Testis (tissue), 2 donors: ENCODE measurements at regions not wholly inside any gene's neighbourhood (a gene's known extent, or its start where the extent isn't known, plus 50 kb on each side); places are given as distances from the start of the nearest gene placed in this dataset.

Source experiments
- DNase-seq: peaks from one replicate; pipeline ENCODE4 v3.0.0-alpha.2; 2019
- H3K27ac ChIP-seq, 2 donors: fragments of 200-600 bp; sonication (generic); one replicate each; pipeline ENCODE4 v1.5.1; 2019
- H3K27me3 ChIP-seq: fragments of 200-600 bp; sonication (generic); one replicate; pipeline ENCODE4 v1.5.1; 2019
- H3K36me3 ChIP-seq: fragments of 200-600 bp; sonication (generic); one replicate; pipeline ENCODE4 v1.5.1; 2017; ENCODE audit warnings: low read depth; ENCODE audit errors: missing control alignments
- H3K4me1 ChIP-seq: fragments of 200-600 bp; sonication (generic); one replicate; pipeline ENCODE4 v1.5.1; 2019
- H3K4me3 ChIP-seq, 2 donors: fragments of 200-600 bp; sonication (generic); one replicate each; pipeline ENCODE4 v1.5.1; 2017 to 2019
- H3K9me3 ChIP-seq: fragments of 200-600 bp; sonication (generic); one replicate; pipeline ENCODE4 v1.5.1; 2017
- POLR2A ChIP-seq: fragments of 450-650 bp; IDR thresholded peaks from one replicate; pipeline ENCODE4 v1.6.1; 2017; ENCODE audit warnings: antibody characterized with exemption, mild to moderate bottlenecking, moderate library complexity
- WGBS, 2 donors: methylation state at CpG; one replicate each; pipeline ENCODE4 v1.1.5; 2018; 5-methylcytosine and 5-hydroxymethylcytosine counted together
- intact Hi-C: fragments of 100-400 bp; cut with DNase I; formaldehyde crosslinking; loops from one replicate; pipeline ENCODE4 v1.15.1; 2023; ENCODE audit warnings: low total_unique reads
- TF ChIP-seq, protein P1 (sequence below), 3 experiments: fragments of 450-650 bp in 2 of 3; fragments of 200-600 bp in 1 of 3; sonication (generic) in 1 of 3; IDR thresholded peaks; one replicate each; pipeline ENCODE4 v1.5.1; 2016 to 2019; ENCODE audit warnings: antibody characterized with exemption in 3 of 3, mild to moderate bottlenecking in 2 of 3, moderate library complexity in 1 of 3

DNA sequence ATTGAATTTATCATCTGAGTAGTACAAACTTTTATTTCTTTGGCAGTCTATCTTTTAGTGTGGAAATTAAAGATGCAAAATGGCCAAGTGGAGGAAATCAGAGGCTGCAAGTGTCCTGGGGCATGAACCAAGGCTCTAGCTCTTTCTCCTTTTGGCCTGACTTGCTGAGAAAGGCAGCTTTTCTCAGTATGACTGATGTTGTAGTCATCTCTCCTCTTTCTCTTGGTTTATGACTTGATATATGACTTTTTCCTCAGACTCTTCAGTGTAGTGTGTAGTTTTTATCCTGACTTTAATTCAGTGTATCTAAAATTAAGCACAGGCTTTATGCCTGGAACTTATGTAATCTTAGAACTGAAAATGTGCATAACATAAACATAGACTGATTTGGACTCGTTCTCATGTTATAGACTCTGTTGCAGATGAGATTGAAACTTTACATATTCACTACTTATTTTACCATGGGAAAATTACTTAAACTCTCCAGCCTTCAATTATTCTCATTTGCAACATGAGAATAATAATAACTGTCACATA, 65.7 kb downstream of the SLITRK5 start:
- Histone ChIP-seq H3K9me3 (no peaks in the 10 kb centered on the region), H3K27me3 (no peaks in the 10 kb centered on the region), H3K4me3 (no peak overlapping the region), H3K4me1 (no peaks in the 10 kb centered on the region), H3K36me3 (no peaks in the 10 kb centered on the region), H3K27ac (no peak overlapping the region)
- intact Hi-C loops: no loop called here
- TF ChIP-seq POLR2A: no peak
- TF ChIP-seq, protein P1, sequence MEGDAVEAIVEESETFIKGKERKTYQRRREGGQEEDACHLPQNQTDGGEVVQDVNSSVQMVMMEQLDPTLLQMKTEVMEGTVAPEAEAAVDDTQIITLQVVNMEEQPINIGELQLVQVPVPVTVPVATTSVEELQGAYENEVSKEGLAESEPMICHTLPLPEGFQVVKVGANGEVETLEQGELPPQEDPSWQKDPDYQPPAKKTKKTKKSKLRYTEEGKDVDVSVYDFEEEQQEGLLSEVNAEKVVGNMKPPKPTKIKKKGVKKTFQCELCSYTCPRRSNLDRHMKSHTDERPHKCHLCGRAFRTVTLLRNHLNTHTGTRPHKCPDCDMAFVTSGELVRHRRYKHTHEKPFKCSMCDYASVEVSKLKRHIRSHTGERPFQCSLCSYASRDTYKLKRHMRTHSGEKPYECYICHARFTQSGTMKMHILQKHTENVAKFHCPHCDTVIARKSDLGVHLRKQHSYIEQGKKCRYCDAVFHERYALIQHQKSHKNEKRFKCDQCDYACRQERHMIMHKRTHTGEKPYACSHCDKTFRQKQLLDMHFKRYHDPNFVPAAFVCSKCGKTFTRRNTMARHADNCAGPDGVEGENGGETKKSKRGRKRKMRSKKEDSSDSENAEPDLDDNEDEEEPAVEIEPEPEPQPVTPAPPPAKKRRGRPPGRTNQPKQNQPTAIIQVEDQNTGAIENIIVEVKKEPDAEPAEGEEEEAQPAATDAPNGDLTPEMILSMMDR (IDR thresholded peaks at IDR 0.05): no peak
- no peak for DNase-seq
- 75 to 79% methylated on average over 1 of the region's 1 CpG for WGBS, 2 donors

DNA sequence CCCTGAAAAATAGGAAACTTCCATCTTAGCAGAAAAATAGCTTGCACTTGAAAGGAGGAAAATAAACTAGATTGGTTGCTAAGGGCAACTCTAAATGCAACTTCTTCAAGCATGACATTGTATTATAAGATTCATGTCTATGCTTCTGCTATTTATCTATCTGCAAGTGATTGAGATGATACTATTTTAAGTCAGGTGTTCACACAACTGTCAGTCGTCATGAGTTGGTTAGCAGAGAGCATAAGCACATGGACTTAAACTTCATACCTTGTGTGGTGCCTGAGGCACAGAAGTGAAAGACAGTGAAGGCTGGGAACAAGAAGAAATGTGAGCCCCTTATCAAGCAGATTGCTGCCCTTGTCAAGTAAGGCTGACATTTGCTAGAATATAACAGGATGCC, 82.9 kb downstream of the SLITRK5 start:
- Histone ChIP-seq H3K9me3 (no peaks in the 10 kb centered on the region), H3K4me3 (no peak overlapping the region), H3K36me3 (no peaks in the 10 kb centered on the region), H3K4me1 (no peaks in the 10 kb centered on the region), H3K27me3 (no peaks in the 10 kb centered on the region), H3K27ac (no peak overlapping the region)
- intact Hi-C loops: no loop called here
- TF ChIP-seq, protein P1 (IDR thresholded peaks at IDR 0.05): no peak
- TF ChIP-seq POLR2A: no peak
- no peak for DNase-seq
- 72 to 75% methylated on average over 1 of the region's 1 CpG for WGBS, 2 donors

DNA sequence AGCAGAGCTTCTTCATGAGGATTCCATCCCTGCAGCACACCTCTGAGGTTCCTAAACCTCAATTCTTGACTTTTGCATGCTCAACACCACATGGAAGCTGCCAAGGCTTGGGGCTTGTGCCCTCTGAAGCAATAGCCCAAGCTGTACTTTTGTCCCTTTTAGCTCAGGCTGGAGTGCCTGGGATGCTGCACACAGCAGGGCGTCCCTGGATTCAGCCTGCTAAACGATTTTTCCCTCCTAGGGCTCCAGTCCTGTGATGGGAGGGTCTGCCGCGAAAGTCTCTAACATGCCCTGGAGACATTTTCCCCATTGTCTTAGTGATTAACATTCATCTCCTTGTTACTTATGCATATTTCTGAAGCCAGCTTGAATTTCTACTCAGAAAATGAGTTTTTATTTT, 98.3 kb downstream of the SLITRK5 start:
- Histone ChIP-seq H3K27me3 (no peaks in the 10 kb centered on the region), H3K4me1 (no peaks in the 10 kb centered on the region), H3K36me3 (no peaks in the 10 kb centered on the region), H3K27ac (no peak overlapping the region), H3K9me3 (no peaks in the 10 kb centered on the region), H3K4me3 (no peak overlapping the region)
- WGBS, 2 donors: 78 to 86% methylated on average over 4 of the region's 4 CpGs
- TF ChIP-seq POLR2A: no peak
- TF ChIP-seq, protein P1 (IDR thresholded peaks at IDR 0.05): no peak
- no peak for DNase-seq
- intact Hi-C loops: no loop called here

GRCh38 chr13:87777387-87777786, 106.2 kb downstream of the SLITRK5 start:
- no peak for DNase-seq
- WGBS, 2 donors: 45 to 47% methylated on average over 3 of the region's 3 CpGs
- H3K4me1 ChIP-seq: no peaks in the 10 kb centered on the region
- no peaks in the 10 kb centered on the region for H3K36me3 ChIP-seq
- intact Hi-C loops: no loop called here
- TF ChIP-seq POLR2A: no peak
- TF ChIP-seq, protein P1 (IDR thresholded peaks at IDR 0.05): no peak
- H3K4me3 ChIP-seq: no peak overlapping the region
- no peak overlapping the region for H3K27ac ChIP-seq
- H3K27me3 ChIP-seq: no peaks in the 10 kb centered on the region
- H3K9me3 ChIP-seq: no peaks in the 10 kb centered on the region

GRCh38 chr13:87778128-87778527, 107.0 kb downstream of the SLITRK5 start:
- WGBS, 2 donors: 67 to 85% methylated on average over 3 of the region's 3 CpGs
- no peaks in the 10 kb centered on the region for H3K36me3 ChIP-seq
- no peak overlapping the region for H3K4me3 ChIP-seq
- no peaks in the 10 kb centered on the region for H3K4me1 ChIP-seq
- TF ChIP-seq, protein P1 (IDR thresholded peaks at IDR 0.05): no peak
- no peak for TF ChIP-seq POLR2A
- DNase-seq: no peak
- H3K27me3 ChIP-seq: no peaks in the 10 kb centered on the region
- H3K27ac ChIP-seq: no peak overlapping the region
- H3K9me3 ChIP-seq: no peaks in the 10 kb centered on the region
- intact Hi-C loops: no loop called here
